ENCODE measurements at regions not wholly inside any gene's neighbourhood (a gene's known extent, or its start where the extent isn't known, plus 50 kb on each side); places are given as distances from the start of the nearest gene placed in this dataset.

DNA sequence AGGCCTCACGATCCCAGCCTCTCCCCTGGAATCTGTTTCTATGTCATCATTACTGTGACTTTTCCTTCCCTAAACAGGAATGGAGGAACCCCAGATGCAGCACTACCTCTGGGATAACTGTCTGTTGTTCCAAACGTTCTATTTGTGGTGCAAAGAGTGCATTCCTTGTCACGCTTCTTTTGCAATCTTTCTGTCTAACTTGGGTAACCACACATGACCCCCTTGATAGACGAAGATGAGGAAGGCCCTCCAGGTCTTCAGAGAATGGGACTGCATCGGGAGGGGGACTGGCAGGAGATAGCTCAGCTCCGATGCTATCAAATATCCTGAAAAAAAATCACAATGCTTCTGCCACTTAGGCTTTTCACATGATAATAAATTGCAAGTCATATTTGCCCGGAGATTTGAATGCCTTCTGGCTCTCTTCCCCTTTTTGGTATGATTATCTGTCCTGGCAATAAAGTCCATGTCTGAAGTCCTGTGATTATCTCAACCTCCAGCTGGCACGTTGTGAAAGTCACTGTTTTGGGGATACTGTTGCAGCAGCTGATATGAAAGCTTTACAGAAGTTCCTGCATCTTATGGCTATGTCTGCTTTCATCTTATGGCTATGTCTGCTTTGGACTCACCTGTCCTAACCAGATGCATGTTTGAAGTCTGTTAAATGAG lies 148.7 kb upstream of the LMO4 start (continued):
- TF ChIP-seq ASH1L (IDR thresholded peaks at IDR 0.05; ENCODE audit: borderline replicate concordance, low read depth, partially characterized antibody) (no peak), KLF13 (tag; IDR thresholded peaks at IDR 0.05; ENCODE audit: borderline replicate concordance, low read depth) (no peak), HES1 (IDR thresholded peaks at IDR 0.05; ENCODE audit: low read depth) (peak; percentile 88), BRD9 (IDR thresholded peaks at IDR 0.05; ENCODE audit: low read depth, partially characterized antibody) (no peak), GATAD2A (IDR thresholded peaks at IDR 0.05) (no peak), SIN3A (IDR thresholded peaks at IDR 0.05; ENCODE audit: borderline replicate concordance in 2 of 2, control insufficient read depth in 1 of 2, low read depth in 2 of 2, low read length in 2 of 2) (no peak), POLR3A (IDR thresholded peaks at IDR 0.05; ENCODE audit: borderline replicate concordance, extremely low read depth, insufficient read depth, insufficient read length) (no peak), GABPA (tag; conservative IDR thresholded peaks at IDR 0.05; ENCODE audit: low read depth) (no peak), GABPB1 (CRISPR knock-in tag; IDR thresholded peaks at IDR 0.05) (peak; percentile 42; the same call in 1 of the 2 replicates), FOXK2 (conservative IDR thresholded peaks at IDR 0.05 in 1 of 2, IDR thresholded peaks at IDR 0.05 in 1 of 2; ENCODE audit: low read depth in 2 of 2) (no peak), ZNF583 (CRISPR knock-in tag; IDR thresholded peaks at IDR 0.05) (peak; percentile 82), RBM14 (IDR thresholded peaks at IDR 0.05; ENCODE audit: borderline replicate concordance, insufficient read depth, low read depth, low read length) (no peak), SRSF9 (IDR thresholded peaks at IDR 0.05; ENCODE audit: borderline replicate concordance, low read depth, low read length) (no peak), SP2 (IDR thresholded peaks at IDR 0.05; ENCODE audit: extremely low read depth, low read depth, low read length, poor library complexity, severe bottlenecking) (no peak), THAP7 (CRISPR knock-in tag; IDR thresholded peaks at IDR 0.05) (no peak), PPARD (CRISPR knock-in tag; IDR thresholded peaks at IDR 0.05) (no peak), ZZZ3 (IDR thresholded peaks at IDR 0.05) (no peak), MAX (CRISPR knock-in tag; IDR thresholded peaks at IDR 0.05) (no peak), TRIM28 (IDR thresholded peaks at IDR 0.05) (no peak)
- TF ChIP-seq, protein P1, sequence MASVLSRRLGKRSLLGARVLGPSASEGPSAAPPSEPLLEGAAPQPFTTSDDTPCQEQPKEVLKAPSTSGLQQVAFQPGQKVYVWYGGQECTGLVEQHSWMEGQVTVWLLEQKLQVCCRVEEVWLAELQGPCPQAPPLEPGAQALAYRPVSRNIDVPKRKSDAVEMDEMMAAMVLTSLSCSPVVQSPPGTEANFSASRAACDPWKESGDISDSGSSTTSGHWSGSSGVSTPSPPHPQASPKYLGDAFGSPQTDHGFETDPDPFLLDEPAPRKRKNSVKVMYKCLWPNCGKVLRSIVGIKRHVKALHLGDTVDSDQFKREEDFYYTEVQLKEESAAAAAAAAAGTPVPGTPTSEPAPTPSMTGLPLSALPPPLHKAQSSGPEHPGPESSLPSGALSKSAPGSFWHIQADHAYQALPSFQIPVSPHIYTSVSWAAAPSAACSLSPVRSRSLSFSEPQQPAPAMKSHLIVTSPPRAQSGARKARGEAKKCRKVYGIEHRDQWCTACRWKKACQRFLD (CRISPR knock-in tag; IDR thresholded peaks at IDR 0.05), result peak; percentile 96
- TF ChIP-seq, protein P2, sequence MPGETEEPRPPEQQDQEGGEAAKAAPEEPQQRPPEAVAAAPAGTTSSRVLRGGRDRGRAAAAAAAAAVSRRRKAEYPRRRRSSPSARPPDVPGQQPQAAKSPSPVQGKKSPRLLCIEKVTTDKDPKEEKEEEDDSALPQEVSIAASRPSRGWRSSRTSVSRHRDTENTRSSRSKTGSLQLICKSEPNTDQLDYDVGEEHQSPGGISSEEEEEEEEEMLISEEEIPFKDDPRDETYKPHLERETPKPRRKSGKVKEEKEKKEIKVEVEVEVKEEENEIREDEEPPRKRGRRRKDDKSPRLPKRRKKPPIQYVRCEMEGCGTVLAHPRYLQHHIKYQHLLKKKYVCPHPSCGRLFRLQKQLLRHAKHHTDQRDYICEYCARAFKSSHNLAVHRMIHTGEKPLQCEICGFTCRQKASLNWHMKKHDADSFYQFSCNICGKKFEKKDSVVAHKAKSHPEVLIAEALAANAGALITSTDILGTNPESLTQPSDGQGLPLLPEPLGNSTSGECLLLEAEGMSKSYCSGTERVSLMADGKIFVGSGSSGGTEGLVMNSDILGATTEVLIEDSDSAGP (CRISPR knock-in tag; IDR thresholded peaks at IDR 0.05), result no peak
- TF ChIP-seq, protein P3, sequence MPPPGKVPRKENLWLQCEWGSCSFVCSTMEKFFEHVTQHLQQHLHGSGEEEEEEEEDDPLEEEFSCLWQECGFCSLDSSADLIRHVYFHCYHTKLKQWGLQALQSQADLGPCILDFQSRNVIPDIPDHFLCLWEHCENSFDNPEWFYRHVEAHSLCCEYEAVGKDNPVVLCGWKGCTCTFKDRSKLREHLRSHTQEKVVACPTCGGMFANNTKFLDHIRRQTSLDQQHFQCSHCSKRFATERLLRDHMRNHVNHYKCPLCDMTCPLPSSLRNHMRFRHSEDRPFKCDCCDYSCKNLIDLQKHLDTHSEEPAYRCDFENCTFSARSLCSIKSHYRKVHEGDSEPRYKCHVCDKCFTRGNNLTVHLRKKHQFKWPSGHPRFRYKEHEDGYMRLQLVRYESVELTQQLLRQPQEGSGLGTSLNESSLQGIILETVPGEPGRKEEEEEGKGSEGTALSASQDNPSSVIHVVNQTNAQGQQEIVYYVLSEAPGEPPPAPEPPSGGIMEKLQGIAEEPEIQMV (tag; conservative IDR thresholded peaks at IDR 0.05; ENCODE audit: low read depth), result no peak
